GM18520 (cell line): ENCODE measurements at regions not wholly inside any gene's neighbourhood (a gene's known extent, or its start where the extent isn't known, plus 50 kb on each side); places are given as distances from the start of the nearest gene placed in this dataset.
"Not testable (repeated sequence)": the region's sequence is repeated elsewhere in the genome, so short reads cannot be mapped to it uniquely, and the experiment has no call there.

ENCODE experiments used
- ATAC-seq: cut with Tn5 transposase; IDR thresholded peaks from one replicate; pipeline ENCODE4 v1.9.1; 2021; ENCODE audit not compliant: unreplicated experiment

DNA sequence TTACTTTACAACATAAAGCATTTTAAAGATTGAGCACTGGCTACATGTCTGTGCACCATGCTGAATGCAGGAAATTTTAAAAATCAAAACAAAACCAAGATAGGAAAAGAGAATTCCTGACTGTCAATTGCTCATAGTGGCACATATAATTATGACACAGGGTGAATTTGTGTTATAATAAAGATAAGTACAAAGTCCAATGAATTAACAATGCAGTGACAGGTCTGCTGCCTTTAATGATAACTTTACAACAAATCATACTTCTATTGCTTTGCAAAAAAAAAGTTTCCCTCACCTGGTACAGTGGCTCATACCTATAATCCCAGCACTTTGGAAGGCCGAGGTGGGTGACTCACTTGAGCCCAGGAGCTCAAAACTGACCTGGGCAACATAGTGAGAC is 93.8 kb upstream of the OSBPL8 start:
- ATAC-seq, result no peak

DNA sequence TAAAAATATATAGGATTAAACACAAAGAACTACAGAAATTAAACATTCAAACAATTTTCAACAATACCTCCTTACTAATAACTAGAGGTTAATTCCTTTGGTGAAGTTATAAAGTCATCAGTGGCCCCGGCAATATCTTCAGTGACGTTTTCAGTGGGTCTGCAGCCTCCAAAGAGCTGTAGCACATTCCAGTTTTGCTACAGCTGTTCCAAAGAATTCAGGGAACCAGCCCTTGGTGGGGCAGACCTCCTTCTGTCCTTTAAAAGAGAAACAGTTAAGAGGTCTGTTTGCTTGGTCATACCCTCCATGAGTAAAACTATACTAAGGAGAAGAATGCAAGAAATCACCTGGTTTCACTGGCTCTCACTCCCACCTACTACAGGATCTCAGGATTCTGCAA is 99.2 kb upstream of the ZDHHC17 start:
- no peak for ATAC-seq

DNA sequence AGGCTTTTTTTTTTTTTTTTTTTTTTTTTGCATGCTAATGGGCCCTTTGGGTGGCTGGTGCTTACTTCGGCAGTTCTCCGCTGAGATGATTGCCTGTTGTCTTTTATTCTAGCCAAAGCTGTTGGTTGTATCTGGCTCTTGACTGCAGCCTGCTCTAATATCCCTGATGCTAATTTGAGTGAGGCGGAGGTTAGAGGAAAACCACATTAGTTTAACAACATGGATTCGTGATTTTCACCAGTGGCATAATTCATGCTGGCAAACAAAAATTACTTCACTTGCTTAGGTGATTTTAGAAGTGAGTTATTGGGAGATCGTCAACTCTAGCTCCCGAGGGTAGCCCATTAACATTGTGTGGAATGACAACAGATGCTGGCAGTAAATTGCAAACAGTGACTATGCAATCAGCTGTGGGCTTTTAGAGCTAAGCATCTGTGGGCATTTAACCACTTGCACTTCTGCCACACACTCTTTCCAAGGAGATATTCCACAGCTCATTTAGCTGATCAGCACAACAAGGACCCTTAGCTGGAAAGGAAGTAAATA is 97.6 kb upstream of the ZDHHC17 start:
- ATAC-seq, result no peak

DNA sequence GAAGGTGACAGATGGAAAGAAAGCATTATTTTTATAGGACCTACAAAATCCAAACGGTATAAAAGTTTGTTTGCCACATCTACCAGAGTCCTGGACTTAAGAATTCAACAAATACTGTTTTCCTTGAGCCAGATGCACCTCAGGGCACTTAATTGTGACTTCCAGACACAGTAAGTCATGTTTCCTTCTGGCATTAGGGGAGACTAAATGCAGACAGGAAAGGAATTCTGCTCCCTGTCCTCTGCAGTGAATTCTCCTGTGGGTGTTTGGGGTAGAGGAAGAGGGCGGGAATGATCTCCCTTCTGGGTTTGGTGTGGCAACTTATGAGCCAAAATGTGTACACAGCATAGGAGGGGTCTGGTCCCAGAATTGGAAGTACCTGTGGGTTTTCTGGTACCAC is 93.9 kb upstream of the ZDHHC17 start:
- no peak for ATAC-seq

DNA sequence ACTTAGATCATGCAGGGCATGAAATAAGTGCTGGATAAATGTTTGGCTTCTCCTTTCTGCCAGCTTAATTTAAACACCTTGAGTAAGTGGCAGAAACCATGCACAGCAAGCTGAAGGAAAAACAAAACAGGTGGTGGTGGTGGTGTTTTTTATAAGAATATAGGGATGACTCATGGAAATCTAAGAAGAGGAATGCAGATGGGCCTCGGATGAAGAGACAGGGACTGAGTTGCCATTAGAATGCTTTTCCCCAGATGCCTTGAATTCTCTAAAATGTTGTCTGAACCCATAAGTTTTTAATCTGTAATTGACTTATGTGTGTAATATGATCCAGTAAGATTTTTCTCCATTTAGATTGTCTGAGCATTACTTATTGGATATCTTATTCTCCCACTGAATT is 93.1 kb upstream of the ZDHHC17 start:
- no peak for ATAC-seq

DNA sequence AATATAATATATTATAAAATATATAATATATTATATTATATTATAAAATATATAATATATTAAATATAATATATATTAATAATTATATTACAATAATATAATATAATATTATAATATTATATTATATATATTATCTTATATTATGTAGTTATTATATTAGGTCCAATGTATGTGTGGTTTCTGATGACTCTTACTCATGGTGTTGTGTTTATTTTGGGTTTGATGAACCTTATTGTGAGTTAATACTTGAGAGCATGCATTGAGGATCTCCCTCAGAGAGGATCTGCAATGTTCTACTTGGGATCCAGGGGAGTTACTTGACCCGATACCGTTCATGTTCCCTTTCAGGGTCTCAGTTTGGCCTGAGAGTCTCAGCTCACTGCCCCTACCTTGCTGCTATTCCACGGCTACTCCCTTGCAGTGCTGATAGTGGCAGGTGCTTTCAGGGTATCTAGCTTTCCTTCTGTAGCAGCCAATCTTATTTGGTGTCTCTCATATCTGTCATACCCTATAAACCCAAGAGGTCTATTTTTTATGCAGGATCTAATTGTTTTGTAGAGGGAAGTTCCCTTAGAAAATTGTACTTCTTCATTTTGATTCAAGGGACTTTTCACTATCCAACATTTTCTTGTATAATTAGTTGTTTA is 89.1 kb upstream of the ZDHHC17 start:
- ATAC-seq, result no peak

DNA sequence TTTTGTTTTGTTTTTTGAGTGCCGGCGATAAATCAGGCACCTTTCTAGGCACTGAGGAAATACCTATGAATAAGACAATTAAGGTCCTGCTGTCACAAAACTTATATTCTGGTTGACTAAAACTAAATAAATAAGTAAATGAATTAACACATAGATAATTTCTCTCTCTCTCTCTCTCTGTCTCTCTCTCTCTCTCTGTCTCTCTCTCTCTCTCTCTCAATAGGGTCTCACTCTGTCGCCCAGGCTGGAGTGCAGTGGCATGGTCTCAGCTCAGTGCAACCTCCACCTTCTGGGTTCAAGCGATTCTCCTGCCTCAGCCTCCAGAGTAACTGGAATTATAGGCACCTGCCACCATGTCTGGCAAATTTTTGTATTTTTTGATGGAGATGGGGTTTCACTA is 87.7 kb upstream of the ZDHHC17 start:
- ATAC-seq, result not testable (repeated sequence)

DNA sequence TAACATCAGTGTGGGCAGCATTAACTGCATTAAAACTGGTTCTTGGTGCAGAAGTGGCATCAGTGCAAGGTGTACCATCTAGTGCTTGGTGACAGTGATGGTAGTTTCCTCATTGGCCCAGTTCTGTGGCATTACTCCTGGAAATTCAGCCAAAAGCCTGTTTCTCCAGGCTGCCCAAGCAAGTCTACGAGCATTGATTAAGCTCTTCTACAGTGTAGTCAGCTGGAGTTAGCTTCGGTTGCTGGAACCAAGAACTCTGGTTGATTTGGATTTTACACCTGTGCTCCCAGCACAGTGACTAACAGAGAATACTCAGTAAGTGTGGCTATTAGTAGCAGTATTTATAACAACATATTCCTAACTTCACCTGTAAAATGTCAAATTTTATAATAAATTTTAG is 84.9 kb upstream of the ZDHHC17 start:
- no peak for ATAC-seq

DNA sequence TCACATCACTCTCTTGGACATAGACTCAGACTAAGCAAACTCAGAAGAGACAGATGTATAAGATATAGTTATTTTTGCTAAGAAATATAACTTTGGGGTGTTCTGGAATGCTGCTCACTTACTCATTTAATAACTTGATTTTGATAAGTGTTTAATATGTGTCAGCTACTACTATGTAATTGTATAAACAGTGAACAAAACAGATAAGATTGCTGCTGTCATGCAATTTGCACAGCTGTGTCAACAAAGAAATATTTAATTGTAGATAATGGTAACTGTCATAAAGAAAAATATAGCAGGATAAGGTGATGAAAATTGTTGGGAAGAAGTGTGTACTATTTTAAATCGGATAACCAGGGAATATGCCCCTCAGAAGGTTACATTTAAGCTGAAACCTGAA is 84.1 kb upstream of the ZDHHC17 start:
- ATAC-seq, result no peak

DNA sequence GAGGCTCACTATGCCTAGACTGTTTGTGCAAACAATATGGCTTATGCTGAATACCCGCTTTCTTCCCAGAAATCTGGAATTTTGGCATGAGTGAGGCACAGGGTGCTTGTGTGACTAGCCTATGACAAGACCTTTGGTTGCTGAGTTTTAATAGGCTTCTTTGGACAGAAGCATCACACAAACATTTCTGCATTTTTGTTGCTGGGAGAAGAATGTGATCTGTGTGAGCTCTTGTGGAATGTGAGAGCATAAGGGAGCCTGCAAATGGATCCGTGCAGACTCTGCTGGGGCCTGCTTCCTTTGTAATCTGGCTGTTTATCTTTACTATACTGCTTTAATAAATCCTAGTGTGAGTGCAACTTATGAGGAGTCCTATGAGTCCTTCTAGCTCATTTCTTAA is 83.0 kb upstream of the ZDHHC17 start:
- no peak for ATAC-seq

DNA sequence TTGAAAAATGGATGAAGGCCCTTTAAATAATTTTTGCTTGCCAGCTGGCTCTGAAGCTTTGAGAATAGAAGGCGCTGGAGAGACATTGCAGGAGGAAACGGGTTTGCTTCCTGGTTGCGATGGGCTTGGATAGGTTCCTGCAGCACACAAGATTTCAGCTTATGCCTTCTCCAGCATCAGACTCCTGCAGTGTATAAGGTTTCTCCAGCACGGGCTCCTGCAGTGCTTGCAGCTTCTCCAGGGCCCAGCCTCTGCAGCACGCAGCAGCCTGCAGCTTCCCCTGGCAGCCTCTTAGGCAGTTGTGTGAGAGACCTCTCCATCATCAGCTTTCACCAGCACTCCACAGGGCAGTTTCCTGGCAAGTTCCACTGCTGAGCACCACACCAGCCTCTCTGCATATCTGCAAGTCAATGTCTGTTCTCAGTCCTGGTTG is 78.7 kb upstream of the ZDHHC17 start:
- no peak for ATAC-seq

DNA sequence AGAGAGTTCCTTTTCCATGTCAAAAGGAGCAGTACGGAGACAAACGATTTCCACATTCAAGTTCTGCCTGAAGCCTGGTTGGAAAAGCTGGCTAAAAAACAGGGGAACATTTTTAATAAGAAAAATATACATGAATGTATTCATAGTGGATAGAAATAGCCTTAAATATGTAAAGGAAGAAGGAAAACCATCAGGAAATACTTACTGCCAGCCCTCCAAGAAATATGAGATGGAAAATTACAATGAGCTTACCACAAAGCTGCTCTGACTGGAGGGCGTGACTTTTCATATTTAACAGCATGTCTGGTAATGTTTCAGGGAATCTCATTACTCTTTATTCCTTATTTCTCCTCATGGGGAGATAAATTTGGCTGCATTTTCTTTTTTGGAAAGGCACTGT is 75.9 kb upstream of the ZDHHC17 start:
- ATAC-seq, result no peak

DNA sequence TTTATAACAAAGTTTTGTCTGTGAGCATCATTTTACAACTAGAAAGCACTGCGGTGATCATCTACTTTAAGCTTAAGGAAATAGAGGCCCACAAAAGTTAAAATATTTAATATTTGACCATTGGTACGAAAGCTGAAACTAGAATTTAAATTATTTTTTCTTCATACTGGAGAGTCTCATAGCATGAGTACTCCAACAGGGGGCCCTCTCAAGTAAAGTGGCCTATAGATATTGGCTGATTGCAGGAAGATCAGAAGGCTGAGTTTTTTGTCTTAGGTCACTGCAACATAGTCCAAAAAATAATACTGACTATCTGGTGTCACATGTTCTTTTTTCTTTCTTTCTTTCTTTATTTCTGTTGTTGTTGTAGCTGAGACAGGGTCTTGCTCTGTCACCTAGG is 75.3 kb upstream of the ZDHHC17 start:
- ATAC-seq, result no peak

DNA sequence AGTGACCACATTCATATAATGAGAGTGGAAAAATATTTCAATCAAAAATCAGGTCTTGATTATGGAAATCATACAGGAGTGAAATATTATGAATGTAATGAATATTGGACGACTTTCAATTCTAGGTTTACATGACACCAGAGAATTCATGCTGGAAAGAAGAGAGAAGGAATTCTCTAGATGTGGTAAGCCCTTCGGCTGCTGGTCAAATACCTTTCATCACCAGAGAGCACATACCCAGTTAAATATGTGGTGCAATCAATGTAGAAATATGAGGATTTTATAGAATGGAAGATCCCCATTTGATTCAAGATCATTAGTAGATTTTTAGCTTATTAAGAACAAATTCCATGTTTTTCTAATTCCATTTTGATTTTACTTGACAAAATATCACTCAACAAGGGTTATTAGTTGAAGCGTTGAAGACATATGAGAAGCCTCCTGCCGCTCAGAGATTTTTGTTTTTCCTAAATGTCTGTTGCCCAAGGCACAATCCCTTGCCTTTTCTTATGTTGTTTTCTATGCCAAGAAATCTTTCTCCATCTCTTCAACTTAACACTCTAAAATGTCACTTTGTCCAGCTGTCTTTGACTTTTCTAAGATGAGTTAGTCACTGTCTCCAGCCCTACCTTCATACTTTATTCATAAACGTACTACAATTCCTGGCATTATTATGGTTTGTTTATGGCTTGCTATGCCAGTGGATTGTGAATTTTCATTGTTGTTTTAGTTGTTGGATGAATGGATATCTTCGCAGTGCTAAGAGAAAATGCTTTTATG is 72.8 kb upstream of the ZDHHC17 start:
- no peak for ATAC-seq

DNA sequence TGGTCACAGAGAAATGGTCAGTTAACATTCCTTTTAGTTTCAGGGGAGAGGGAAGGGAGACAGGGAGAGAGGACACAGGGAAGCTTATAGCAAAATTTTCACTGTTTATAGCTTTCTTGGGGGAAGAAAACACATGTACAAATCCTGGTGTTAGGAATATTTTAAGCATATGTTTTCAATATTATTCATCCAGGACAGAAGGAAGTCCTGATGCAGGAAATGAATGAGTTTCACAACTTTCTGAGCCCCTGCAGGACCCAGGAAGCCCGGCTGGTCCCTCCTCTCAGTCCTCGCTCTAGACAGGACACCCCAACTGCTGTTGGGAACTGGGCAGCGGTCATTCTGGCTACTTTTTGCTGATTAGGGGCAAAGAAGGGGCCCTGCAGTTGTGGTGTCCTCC is 71.1 kb upstream of the ZDHHC17 start:
- ATAC-seq, result no peak

DNA sequence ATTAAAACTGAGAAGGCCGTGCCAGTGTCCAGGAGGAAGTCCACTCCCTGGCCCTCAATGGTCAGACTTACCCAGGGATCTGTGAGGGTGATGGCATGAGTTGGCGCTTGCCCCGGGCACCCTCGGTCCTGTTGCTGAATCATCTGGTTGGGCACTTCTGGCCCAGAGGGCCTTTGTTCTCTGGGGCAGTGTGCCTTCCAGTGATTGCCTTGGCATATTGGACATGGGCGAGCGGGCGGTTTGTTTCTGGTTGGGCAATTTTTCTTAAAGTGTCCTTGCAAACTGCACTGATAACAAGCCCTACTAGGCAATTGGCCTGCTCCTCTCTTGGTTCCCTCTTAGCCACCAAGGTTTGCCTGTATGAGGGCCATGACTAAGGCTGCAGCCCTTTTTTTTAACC is 69.5 kb upstream of the ZDHHC17 start:
- ATAC-seq, result no peak

DNA sequence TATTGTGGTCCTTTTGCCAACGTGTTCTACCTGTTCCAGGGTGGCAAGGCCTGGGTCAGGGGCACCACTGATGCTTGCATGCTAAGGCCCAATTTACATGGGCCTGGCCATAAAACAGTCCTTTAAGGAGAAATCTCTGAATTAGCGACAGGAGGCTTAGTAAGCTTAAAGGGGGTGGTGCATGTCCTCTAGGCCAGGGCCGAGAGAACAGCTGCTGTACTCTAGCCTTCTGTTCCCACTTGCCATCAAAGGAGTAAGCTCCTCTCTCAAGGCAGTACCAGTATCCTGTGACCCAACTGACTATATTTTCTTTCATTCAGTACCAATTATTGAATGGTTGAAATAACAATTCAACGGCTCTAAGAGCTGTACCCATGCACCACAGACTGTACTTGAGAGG is 67.7 kb upstream of the ZDHHC17 start:
- no peak for ATAC-seq

DNA sequence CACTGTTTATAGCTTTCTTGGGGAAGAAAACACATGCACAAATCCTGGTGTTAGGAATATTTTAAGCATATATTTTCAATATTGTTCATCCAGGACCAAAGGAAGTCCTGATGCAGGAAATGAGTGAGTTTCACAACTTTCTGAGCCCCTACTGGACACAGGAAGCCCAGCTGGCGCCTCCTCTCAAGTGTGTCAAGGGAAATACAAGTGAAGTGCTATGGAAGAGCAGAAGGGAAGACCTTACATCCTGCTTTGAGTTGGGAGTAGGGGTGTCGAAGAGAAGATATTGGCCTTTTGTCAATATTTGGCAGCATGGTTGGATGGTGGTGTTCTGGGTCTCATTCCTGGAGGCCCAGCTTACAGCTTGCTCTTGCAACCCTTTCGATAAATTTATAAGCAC is 66.1 kb upstream of the ZDHHC17 start:
- no peak for ATAC-seq

DNA sequence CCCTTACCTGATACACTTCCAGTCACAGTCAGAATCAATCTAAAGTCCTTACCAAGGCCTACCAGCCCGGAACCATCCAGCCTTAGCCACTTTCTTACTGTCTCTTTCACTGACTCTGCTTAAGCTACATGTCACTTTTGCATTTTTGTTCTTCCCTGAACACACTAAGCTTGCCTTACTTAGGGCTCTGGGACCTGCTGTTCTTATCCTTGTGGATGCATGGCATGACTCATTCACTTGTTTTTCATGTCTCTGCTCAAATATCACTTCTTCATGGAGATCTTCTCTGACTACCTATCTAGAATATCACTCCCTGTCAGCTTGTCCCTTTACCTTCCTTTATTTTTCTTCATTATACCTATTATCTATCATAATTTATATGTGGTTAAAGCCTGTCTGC is 65.6 kb upstream of the ZDHHC17 start:
- ATAC-seq, result no peak

DNA sequence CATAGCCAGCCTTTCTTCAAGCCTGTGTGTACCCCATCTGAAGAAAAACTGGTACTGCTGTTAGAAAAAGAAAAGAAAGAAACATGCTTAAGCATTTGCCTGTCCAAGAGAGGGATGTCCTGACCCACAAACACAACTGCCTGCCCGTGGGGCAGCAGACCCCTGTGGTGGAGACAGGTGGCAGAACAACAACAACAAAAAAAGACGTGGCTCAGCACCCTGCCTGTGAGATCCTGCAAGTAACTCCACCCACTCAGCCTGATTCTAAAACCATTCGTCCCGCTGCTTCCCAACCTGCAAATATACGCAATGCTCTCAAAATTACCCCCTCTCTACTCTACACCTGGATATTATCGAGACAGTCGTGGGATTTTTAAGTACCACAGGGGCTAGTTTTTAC is 64.9 kb upstream of the ZDHHC17 start:
- no peak for ATAC-seq

DNA sequence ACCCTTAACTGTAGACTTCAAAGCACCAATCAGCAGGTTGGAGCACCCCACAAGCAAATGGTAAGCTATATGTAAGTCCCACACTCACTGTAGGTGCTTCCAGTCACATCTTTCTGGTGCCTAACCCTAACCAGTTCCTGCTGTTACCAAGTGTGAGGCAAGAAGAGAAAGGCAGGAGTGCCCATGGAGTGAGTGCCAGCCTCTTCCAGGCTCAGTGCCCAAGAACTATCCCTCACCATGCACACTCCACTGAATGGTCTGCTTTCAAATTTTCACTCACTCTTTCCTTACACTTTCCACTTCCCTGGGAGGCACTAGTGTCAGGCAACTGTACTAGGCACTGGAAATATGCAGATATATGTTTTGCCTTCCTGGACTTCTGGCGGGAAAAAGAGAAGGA is 62.2 kb upstream of the ZDHHC17 start:
- no peak for ATAC-seq

DNA sequence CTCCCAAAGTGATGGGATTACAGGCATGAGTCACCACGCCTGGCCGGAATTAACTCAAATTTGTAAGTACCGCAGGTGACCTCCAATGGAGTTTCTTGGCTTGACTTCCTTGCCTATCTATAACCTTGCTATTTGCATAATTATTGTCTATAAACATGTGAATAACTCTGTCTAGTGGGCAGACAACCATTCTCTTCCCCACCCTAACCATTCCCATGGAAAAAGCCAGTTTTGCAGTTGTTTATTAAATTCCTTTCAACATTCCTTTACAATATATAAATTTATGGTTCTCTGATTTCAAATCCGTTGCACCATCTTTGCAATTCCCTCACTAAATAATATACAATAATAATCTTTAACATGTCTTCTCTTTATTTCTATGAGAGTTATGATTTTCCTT is 61.0 kb upstream of the ZDHHC17 start:
- no peak for ATAC-seq

DNA sequence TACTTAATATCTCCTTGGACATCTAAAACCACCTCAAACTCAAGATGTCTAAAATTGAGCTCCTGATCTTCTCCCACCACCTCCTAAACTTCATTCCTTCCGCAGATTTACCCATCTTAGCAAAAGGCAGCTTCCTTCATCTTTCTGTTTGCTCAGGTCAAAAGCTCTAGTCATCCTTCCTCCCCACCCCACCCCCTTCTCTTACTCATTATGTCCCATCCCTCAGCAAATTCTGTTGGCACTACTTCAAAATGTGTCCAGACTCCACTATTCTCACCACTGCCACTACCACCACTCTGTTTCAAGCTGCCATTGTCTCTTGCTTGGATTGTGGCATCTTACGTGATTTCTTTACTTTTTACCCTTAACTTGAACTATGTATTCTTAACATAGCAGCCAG is 59.2 kb upstream of the ZDHHC17 start:
- no peak for ATAC-seq
